ENCODE measurements at regions not wholly inside any gene's neighbourhood (a gene's known extent, or its start where the extent isn't known, plus 50 kb on each side); places are given as distances from the start of the nearest gene placed in this dataset.

DNA sequence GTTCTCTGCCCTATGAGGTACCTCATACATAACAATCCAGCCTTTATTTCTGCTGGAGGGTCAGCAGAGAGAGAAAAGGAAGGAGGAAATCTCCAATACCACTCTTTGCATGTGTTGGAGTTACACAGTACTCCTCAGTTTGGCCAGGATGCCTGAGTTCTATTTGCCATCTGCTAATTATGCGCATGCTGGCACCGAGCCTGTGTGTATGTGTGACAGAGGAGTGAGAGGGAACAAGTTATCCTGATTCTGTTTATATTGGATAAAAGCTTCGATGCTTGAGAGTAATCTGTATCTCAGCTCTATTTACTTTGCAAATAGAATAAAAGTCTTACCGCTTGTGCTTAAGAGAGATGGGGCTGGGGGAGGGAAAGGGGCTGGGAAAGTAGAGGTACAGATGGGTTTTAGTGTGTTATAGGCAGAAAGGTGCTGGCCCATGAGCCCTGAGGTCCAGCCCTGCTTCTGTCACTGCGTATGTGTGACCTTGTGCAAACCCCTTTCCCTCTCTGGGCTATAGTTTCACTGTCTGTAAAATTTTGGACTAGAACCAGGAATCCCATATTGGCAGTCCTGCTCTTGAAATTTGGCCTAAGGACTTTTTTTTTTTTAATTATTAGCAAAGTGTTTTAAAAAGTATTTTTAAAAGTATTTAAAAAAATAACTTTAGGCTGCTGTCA lies 54.5 kb upstream of the PLXNA2 start:
- Histone ChIP-seq H3K27ac (no peak overlapping the region), H3K4me3 (no peak overlapping the region), H3K36me3 (no peaks in the 10 kb centered on the region), H3K4me1 (no peaks in the 10 kb centered on the region), H3K9me3 (no peaks in the 10 kb centered on the region), H3K27me3 (peaks cover 0 to 34% (median 7%) of the 10 kb centered on the region in 7 donors)
- DNase-seq (peak in 1 of 2 donors; percentile 13), ATAC-seq (no peak)
- TF ChIP-seq, protein P1, sequence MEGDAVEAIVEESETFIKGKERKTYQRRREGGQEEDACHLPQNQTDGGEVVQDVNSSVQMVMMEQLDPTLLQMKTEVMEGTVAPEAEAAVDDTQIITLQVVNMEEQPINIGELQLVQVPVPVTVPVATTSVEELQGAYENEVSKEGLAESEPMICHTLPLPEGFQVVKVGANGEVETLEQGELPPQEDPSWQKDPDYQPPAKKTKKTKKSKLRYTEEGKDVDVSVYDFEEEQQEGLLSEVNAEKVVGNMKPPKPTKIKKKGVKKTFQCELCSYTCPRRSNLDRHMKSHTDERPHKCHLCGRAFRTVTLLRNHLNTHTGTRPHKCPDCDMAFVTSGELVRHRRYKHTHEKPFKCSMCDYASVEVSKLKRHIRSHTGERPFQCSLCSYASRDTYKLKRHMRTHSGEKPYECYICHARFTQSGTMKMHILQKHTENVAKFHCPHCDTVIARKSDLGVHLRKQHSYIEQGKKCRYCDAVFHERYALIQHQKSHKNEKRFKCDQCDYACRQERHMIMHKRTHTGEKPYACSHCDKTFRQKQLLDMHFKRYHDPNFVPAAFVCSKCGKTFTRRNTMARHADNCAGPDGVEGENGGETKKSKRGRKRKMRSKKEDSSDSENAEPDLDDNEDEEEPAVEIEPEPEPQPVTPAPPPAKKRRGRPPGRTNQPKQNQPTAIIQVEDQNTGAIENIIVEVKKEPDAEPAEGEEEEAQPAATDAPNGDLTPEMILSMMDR (IDR thresholded peaks at IDR 0.05) = no peak
- intact Hi-C loops (cut with DNase I) = no loop called here
- 63 to 67% methylated on average over 5 of the region's 5 CpGs for WGBS, 2 donors

DNA sequence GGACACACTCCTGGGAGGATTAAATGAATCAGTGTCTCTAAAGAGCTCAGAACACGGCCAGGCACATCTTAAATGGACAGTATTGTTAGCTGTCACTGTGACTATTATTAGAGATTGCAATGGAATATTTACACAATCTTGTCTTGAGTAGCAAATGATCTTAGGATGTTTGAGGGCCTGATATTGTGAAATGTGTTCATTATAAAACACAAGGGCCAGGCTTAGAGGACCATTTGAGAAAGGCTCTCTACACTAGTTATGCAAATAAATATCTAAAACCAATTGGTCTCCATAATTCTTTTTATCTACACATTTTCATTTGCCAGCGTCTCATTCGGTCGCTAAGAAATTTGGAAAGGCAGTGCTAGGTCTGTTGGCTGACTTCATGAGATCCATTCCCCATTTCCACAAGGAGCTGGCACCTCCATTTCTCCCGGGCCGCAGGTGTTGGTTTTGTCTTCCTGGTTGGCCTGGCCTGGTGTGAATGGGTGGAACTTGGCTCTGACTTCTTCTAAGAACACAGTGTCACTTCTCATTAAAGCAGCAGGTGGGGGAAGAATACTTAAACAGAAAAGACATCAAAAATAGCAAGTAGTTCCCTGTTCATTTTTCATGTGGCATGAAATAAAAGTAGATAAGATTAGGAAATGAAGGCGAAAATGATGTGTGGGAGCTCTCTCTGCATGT lies 56.0 kb upstream of the PLXNA2 start:
- H3K9me3 ChIP-seq = no peaks in the 10 kb centered on the region
- ATAC-seq (no peak), DNase-seq (no peak)
- H3K36me3 ChIP-seq = no peaks in the 10 kb centered on the region
- TF ChIP-seq, protein P1 (IDR thresholded peaks at IDR 0.05) = no peak
- no peak overlapping the region for H3K27ac ChIP-seq
- WGBS, 2 donors = 85 to 88% methylated on average over 7 of the region's 7 CpGs
- intact Hi-C loops (cut with DNase I) = no loop called here
- H3K27me3 ChIP-seq = peaks cover 0 to 31% (median 6%) of the 10 kb centered on the region in 7 donors
- H3K4me3 ChIP-seq = no peak overlapping the region
- no peaks in the 10 kb centered on the region for H3K4me1 ChIP-seq

DNA sequence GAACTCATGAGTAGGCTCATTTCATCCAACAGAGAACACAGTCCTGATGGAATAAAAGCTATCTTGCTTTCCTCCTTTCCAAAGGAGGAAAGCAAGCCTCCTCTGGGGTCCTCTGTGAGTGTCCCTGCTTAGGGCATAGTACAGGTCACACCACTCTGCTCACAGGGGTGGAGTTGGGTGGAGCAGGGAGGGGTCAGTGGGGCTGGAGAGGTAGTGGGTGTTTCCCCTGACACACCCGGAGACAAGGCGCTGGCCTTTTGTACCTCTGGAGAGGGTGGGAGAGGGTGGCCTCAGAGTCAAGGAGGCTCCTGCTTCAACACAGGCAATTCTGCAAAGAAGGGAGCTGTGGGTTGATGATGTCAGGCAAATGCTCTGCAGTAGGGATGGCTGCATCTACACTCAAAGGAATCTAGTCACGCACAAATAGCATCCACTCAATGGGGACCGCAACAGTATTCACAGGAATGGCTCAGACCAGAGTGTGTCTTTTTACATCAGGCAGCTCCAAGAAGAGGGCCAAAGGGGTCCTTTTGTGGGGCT lies 58.6 kb upstream of the PLXNA2 start:
- WGBS, 2 donors = 93 to 96% methylated on average over 4 of the region's 4 CpGs
- intact Hi-C loops (cut with DNase I) = no loop called here
- Histone ChIP-seq H3K27me3 (peaks cover 0 to 17% (median 0%) of the 10 kb centered on the region in 7 donors), H3K4me1 (no peaks in the 10 kb centered on the region), H3K27ac (no peak overlapping the region), H3K9me3 (no peaks in the 10 kb centered on the region), H3K4me3 (no peak overlapping the region), H3K36me3 (no peaks in the 10 kb centered on the region)
- ATAC-seq (no peak), DNase-seq (no peak)
- TF ChIP-seq, protein P1 (IDR thresholded peaks at IDR 0.05) = no peak

DNA sequence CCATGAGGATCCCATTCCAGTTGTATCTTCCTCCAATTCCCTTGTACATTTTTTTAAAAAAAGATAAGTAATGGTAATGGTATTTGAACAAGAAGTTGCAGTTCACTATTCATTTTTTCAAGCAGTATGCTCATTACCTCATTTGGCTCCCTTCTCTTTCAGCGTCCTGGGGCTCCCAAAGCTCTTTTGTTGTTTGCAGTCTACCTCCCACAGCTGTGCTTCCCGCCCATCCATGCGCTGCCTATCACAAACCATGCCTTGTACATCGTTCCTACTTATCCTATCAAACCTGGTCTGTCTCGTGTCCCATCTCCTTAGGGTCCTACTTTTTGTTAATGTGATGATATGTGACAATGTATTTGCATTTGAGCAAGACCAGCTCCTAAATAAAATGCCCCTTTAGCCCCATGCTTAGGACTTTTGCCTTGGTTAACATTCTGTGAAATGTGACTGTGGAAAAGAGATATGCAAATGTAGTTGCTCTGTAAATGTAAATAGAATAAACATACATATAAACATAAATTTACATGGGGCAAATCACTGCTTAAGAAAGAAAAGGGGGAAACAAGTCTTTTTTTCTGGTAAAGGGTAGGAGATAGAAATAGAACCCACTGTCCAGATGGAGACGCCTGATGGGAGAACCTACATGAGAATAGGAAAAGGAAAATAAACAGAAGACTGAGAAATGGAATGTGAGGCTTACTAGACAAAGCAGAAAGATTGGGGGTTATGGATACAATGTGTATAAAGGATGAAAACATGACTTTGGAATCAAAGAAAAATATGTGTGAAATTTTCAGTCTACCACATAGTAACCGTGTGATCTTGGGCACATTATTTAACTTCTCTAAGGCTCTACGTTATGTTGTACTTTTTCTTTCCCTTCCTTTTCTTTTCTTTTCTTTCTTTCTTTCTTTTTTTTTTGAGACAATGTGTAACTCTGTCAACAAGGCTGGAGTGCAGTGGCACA lies 59.8 kb upstream of the PLXNA2 start:
- no peak overlapping the region for H3K4me3 ChIP-seq
- intact Hi-C loops (cut with DNase I) = no loop called here
- H3K36me3 ChIP-seq = no peaks in the 10 kb centered on the region
- peaks cover 0 to 6% (median 0%) of the 10 kb centered on the region in 7 donors for H3K27me3 ChIP-seq
- no peak for DNase-seq
- no peak for ATAC-seq
- H3K27ac ChIP-seq = no peak overlapping the region
- no peaks in the 10 kb centered on the region for H3K4me1 ChIP-seq
- TF ChIP-seq, protein P1 (IDR thresholded peaks at IDR 0.05) = no peak
- WGBS, 2 donors = 68 to 74% methylated on average over 8 of the region's 8 CpGs
- H3K9me3 ChIP-seq = no peaks in the 10 kb centered on the region

Data from heart right ventricle (tissue), 16 donors.